DOHH2 (cell line): ENCODE measurements at regions not wholly inside any gene's neighbourhood (a gene's known extent, or its start where the extent isn't known, plus 50 kb on each side); places are given as distances from the start of the nearest gene placed in this dataset.

Experiments used
- H3F3A ChIP-seq: fragments of 200-600 bp; sonication (generic), shearing (Covaris generic); 2 replicates; pipeline ENCODE4 v1.6.0; 2016; ENCODE audit warnings: antibody characterized with exemption, mild to moderate bottlenecking; ENCODE audit not compliant: control insufficient read depth, insufficient read depth
- H3K27ac ChIP-seq: fragments of 200-600 bp; sonication (generic); 2 replicates; pipeline ENCODE4 v1.5.1; 2014; ENCODE audit warnings: low read depth, mild to moderate bottlenecking, low read length, moderate library complexity
- H3K27me3 ChIP-seq: fragments of 200-600 bp; sonication (generic); 2 replicates; pipeline ENCODE4 v1.6.1; 2014; ENCODE audit warnings: mild to moderate bottlenecking, low read length, mixed read lengths; ENCODE audit not compliant: control insufficient read depth
- H3K36me3 ChIP-seq: fragments of 200-600 bp; sonication (generic); 2 replicates; pipeline ENCODE4 v1.6.1; 2014; ENCODE audit warnings: mild to moderate bottlenecking, low read length, moderate library complexity, mixed read lengths; ENCODE audit not compliant: control insufficient read depth
- H3K4me1 ChIP-seq: fragments of 200-600 bp; sonication (generic); 2 replicates; pipeline ENCODE4 v1.6.1; 2014; ENCODE audit warnings: mild to moderate bottlenecking, low read length, mixed read lengths; ENCODE audit not compliant: control insufficient read depth
- H3K4me2 ChIP-seq: fragments of 200-600 bp; sonication (generic); 2 replicates; pipeline ENCODE4 v1.6.0; 2014; ENCODE audit warnings: mild to moderate bottlenecking, low read length, moderate library complexity
- H3K4me3 ChIP-seq: fragments of 200-600 bp; sonication (generic); 2 replicates; pipeline ENCODE4 v1.5.1; 2014; ENCODE audit warnings: mild to moderate bottlenecking, low read length, mixed read lengths
- H3K79me2 ChIP-seq: fragments of 200-600 bp; sonication (generic); 2 replicates; pipeline ENCODE4 v1.6.1; 2014; ENCODE audit warnings: mild to moderate bottlenecking, low read length, mixed read lengths; ENCODE audit not compliant: control insufficient read depth
- H3K9me2 ChIP-seq: fragments of 200-600 bp; sonication (generic); replicated peaks from 2 replicates; pipeline ENCODE4 v1.6.1; 2014; ENCODE audit warnings: mild to moderate bottlenecking, low read length, mixed read lengths; ENCODE audit not compliant: control insufficient read depth
- H3K9me3 ChIP-seq: fragments of 200-600 bp; sonication (generic); 2 replicates; pipeline ENCODE4 v1.6.1; 2014; ENCODE audit warnings: antibody characterized with exemption, low read length, mixed read lengths; ENCODE audit not compliant: control insufficient read depth, insufficient read depth
- H4K20me1 ChIP-seq: fragments of 200-600 bp; sonication (generic); 2 replicates; pipeline ENCODE4 v1.6.0; 2014; ENCODE audit warnings: low read depth, mild to moderate bottlenecking, antibody characterized with exemption, low read length, moderate library complexity; ENCODE audit not compliant: control insufficient read depth, insufficient read depth
- CTCF ChIP-seq: fragments of 200-600 bp; sonication (generic); IDR thresholded peaks from one replicate; pipeline ENCODE4 v1.5.1; 2014; ENCODE audit warnings: antibody characterized with exemption, mild to moderate bottlenecking, low read depth, low read length; ENCODE audit not compliant: poor library complexity, severe bottlenecking
- EZH2phosphoT487 ChIP-seq: fragments of 200-600 bp; sonication (generic); IDR thresholded peaks from 2 replicates; pipeline ENCODE4 v1.6.1; 2017; ENCODE audit warnings: borderline replicate concordance, mild to moderate bottlenecking, antibody characterized with exemption, low read length, moderate library complexity, mixed read lengths

GRCh38 chr2:146634230-146635097, 1210.4 kb upstream of the ACVR2A start:
- Histone ChIP-seq H3K9me2 (no peaks in the 10 kb centered on the region), H3K27ac (no peak overlapping the region), H3K4me3 (no peak overlapping the region), H3K4me2 (no peak overlapping the region), H3F3A (no peaks in the 10 kb centered on the region), H3K9me3 (no peaks in the 10 kb centered on the region), H3K79me2 (no peaks in the 10 kb centered on the region), H3K27me3 (no peaks in the 10 kb centered on the region), H3K4me1 (no peaks in the 10 kb centered on the region), H4K20me1 (no peaks in the 10 kb centered on the region), H3K36me3 (no peaks in the 10 kb centered on the region)
- TF ChIP-seq CTCF (no peak), EZH2phosphoT487 (no peak)

GRCh38 chr2:146633159-146633558, 1211.7 kb upstream of the ACVR2A start:
- Histone ChIP-seq H4K20me1 (no peaks in the 10 kb centered on the region), H3K36me3 (no peaks in the 10 kb centered on the region), H3K27me3 (no peaks in the 10 kb centered on the region), H3K4me2 (no peak overlapping the region), H3K79me2 (no peaks in the 10 kb centered on the region), H3K27ac (no peak overlapping the region), H3K4me3 (no peak overlapping the region), H3K9me3 (no peaks in the 10 kb centered on the region), H3K9me2 (no peaks in the 10 kb centered on the region), H3F3A (no peaks in the 10 kb centered on the region), H3K4me1 (no peaks in the 10 kb centered on the region)
- TF ChIP-seq EZH2phosphoT487 (no peak), CTCF (no peak)

DNA sequence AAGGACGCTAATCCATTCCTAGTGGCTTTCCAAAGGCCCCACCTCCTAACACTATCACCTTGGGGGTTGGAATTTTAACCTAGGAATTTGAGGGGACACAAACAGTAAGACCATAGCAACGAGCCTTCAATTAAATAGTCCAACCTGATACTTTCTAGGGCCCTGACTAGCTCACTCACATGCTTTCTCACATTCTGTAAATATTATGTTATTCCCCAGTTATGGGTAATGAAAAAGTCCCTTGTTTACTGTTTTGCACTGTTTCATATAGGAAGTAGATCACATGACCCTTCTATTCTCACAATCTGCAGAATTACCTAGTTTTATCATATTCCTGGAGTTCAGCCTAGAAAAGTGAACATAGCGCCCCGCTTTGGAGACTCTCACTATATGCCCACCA, 1212.1 kb upstream of the ACVR2A start:
- Histone ChIP-seq H3K4me1 (no peaks in the 10 kb centered on the region), H4K20me1 (no peaks in the 10 kb centered on the region), H3K27ac (no peak overlapping the region), H3K4me2 (no peak overlapping the region), H3K9me3 (no peaks in the 10 kb centered on the region), H3K4me3 (no peak overlapping the region), H3K27me3 (no peaks in the 10 kb centered on the region), H3F3A (no peaks in the 10 kb centered on the region), H3K36me3 (no peaks in the 10 kb centered on the region), H3K9me2 (no peaks in the 10 kb centered on the region), H3K79me2 (no peaks in the 10 kb centered on the region)
- TF ChIP-seq EZH2phosphoT487, result no peak
- TF ChIP-seq CTCF, result no peak
